ENCODE measurements at regions not wholly inside any gene's neighbourhood (a gene's known extent, or its start where the extent isn't known, plus 50 kb on each side); places are given as distances from the start of the nearest gene placed in this dataset.

DNA sequence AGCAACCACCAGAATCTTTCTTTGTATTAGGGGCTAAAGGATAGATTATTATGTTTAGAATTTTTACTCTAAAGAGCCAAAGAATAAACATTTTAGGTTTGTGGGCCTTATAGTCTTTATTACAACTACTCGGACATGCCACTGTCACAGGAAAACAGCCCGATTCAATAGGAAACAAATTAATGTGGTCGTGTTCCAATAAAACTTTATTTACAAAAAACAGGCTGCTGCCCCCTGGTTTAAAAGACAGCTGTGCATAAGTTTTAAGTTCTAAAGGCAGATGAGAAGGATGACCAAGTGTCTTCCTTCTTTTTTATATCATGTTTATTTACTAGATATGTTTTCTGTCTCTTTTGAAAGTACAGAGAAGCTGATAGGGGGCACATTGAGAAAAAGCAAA, 166.5 kb downstream of the HS3ST3A1 start:
- TF ChIP-seq, protein P1, sequence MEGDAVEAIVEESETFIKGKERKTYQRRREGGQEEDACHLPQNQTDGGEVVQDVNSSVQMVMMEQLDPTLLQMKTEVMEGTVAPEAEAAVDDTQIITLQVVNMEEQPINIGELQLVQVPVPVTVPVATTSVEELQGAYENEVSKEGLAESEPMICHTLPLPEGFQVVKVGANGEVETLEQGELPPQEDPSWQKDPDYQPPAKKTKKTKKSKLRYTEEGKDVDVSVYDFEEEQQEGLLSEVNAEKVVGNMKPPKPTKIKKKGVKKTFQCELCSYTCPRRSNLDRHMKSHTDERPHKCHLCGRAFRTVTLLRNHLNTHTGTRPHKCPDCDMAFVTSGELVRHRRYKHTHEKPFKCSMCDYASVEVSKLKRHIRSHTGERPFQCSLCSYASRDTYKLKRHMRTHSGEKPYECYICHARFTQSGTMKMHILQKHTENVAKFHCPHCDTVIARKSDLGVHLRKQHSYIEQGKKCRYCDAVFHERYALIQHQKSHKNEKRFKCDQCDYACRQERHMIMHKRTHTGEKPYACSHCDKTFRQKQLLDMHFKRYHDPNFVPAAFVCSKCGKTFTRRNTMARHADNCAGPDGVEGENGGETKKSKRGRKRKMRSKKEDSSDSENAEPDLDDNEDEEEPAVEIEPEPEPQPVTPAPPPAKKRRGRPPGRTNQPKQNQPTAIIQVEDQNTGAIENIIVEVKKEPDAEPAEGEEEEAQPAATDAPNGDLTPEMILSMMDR (IDR thresholded peaks at IDR 0.05), result no peak
- TF ChIP-seq ZFX (IDR thresholded peaks at IDR 0.05; ENCODE audit: borderline replicate concordance), result no peak
